ENCODE measurements at regions not wholly inside any gene's neighbourhood (a gene's known extent, or its start where the extent isn't known, plus 50 kb on each side); places are given as distances from the start of the nearest gene placed in this dataset.

- H3F3A ChIP-seq (ENCODE audit: low read depth) = no peaks in the 10 kb centered on the region
Observed at GRCh38 chr5:51960617-51961121, 577.4 kb downstream of the ISL1 start.

GRCh38 chr5:51961154-51961562 is 577.9 kb downstream of the ISL1 start:
- Histone ChIP-seq H3K79me2 (ENCODE audit: insufficient read depth, low read length) (no peaks in the 10 kb centered on the region), H3K4me3 (ENCODE audit: low read length, poor library complexity, severe bottlenecking) (no peak overlapping the region), H3K27me3 (ENCODE audit: insufficient read depth, low read length, poor library complexity, severe bottlenecking) (no peaks in the 10 kb centered on the region), H4K20me1 (ENCODE audit: insufficient read depth, low read length, poor library complexity, severe bottlenecking) (no peaks in the 10 kb centered on the region), H3K9me2 (replicated peaks; ENCODE audit: low read depth, low read length) (no peaks in the 10 kb centered on the region), H3K36me3 (ENCODE audit: insufficient read depth, low read length) (no peaks in the 10 kb centered on the region), H3K4me1 (ENCODE audit: insufficient read depth, low read length, poor library complexity, severe bottlenecking) (no peaks in the 10 kb centered on the region), H3K9ac (ENCODE audit: low read depth, low read length, poor library complexity, severe bottlenecking) (no peak overlapping the region), H2AFZ (ENCODE audit: low read length) (no peak overlapping the region), H3K9me3 (ENCODE audit: insufficient read depth, low read depth, low read length) (no peaks in the 10 kb centered on the region), H3F3A (ENCODE audit: low read depth) (no peaks in the 10 kb centered on the region), H3K4me2 (ENCODE audit: low read depth, low read length, poor library complexity, severe bottlenecking) (no peak overlapping the region)
- no peak for TF ChIP-seq EZH2phosphoT487 (IDR thresholded peaks at IDR 0.05; ENCODE audit: borderline replicate concordance)
- TF ChIP-seq CTCF (conservative IDR thresholded peaks at IDR 0.05; ENCODE audit: low read length) = no peak

More at GRCh38 chr5:51960617-51961121, 577.4 kb downstream of the ISL1 start:
- no peaks in the 10 kb centered on the region for H3K27me3 ChIP-seq (ENCODE audit: insufficient read depth, low read length, poor library complexity, severe bottlenecking)
- H3K9ac ChIP-seq (ENCODE audit: low read depth, low read length, poor library complexity, severe bottlenecking) = no peak overlapping the region
- H3K4me3 ChIP-seq (ENCODE audit: low read length, poor library complexity, severe bottlenecking) = no peak overlapping the region
- no peak overlapping the region for H2AFZ ChIP-seq (ENCODE audit: low read length)
- no peaks in the 10 kb centered on the region for H3K4me1 ChIP-seq (ENCODE audit: insufficient read depth, low read length, poor library complexity, severe bottlenecking)
- H3K79me2 ChIP-seq (ENCODE audit: insufficient read depth, low read length) = no peaks in the 10 kb centered on the region
- TF ChIP-seq CTCF (conservative IDR thresholded peaks at IDR 0.05; ENCODE audit: low read length) (peak; percentile 84), EZH2phosphoT487 (IDR thresholded peaks at IDR 0.05; ENCODE audit: borderline replicate concordance) (no peak)
- no peaks in the 10 kb centered on the region for H3K36me3 ChIP-seq (ENCODE audit: insufficient read depth, low read length)
- no peaks in the 10 kb centered on the region for H3K9me3 ChIP-seq (ENCODE audit: insufficient read depth, low read depth, low read length)
- no peaks in the 10 kb centered on the region for H4K20me1 ChIP-seq (ENCODE audit: insufficient read depth, low read length, poor library complexity, severe bottlenecking)
- no peak overlapping the region for H3K4me2 ChIP-seq (ENCODE audit: low read depth, low read length, poor library complexity, severe bottlenecking)
- no peaks in the 10 kb centered on the region for H3K9me2 ChIP-seq (replicated peaks; ENCODE audit: low read depth, low read length)

GRCh38 chr5:51968756-51969155 is 585.5 kb downstream of the ISL1 start:
- no peaks in the 10 kb centered on the region for H3K36me3 ChIP-seq (ENCODE audit: insufficient read depth, low read length)
- no peaks in the 10 kb centered on the region for H3K4me1 ChIP-seq (ENCODE audit: insufficient read depth, low read length, poor library complexity, severe bottlenecking)
- no peak overlapping the region for H3K4me3 ChIP-seq (ENCODE audit: low read length, poor library complexity, severe bottlenecking)
- no peak overlapping the region for H3K4me2 ChIP-seq (ENCODE audit: low read depth, low read length, poor library complexity, severe bottlenecking)
- H3F3A ChIP-seq (ENCODE audit: low read depth) = no peaks in the 10 kb centered on the region
- H3K79me2 ChIP-seq (ENCODE audit: insufficient read depth, low read length) = no peaks in the 10 kb centered on the region
- H3K9me3 ChIP-seq (ENCODE audit: insufficient read depth, low read depth, low read length) = no peaks in the 10 kb centered on the region
- no peaks in the 10 kb centered on the region for H3K9me2 ChIP-seq (replicated peaks; ENCODE audit: low read depth, low read length)
- H4K20me1 ChIP-seq (ENCODE audit: insufficient read depth, low read length, poor library complexity, severe bottlenecking) = no peaks in the 10 kb centered on the region
- no peak overlapping the region for H2AFZ ChIP-seq (ENCODE audit: low read length)
- no peak overlapping the region for H3K9ac ChIP-seq (ENCODE audit: low read depth, low read length, poor library complexity, severe bottlenecking)
- TF ChIP-seq EZH2phosphoT487 (IDR thresholded peaks at IDR 0.05; ENCODE audit: borderline replicate concordance) = no peak
- no peak for TF ChIP-seq CTCF (conservative IDR thresholded peaks at IDR 0.05; ENCODE audit: low read length)
- no peaks in the 10 kb centered on the region for H3K27me3 ChIP-seq (ENCODE audit: insufficient read depth, low read length, poor library complexity, severe bottlenecking)
